Left lobe of liver (tissue), 2 donors: ENCODE measurements at regions not wholly inside any gene's neighbourhood (a gene's known extent, or its start where the extent isn't known, plus 50 kb on each side); places are given as distances from the start of the nearest gene placed in this dataset.

Experiments
- ATAC-seq: fragments of 200-7000 bp; cut with Tn5 transposase; one replicate; pipeline ENCODE4 v1.9.1; 2020; ENCODE audit warnings: mild to moderate bottlenecking, moderate library complexity
- DNase-seq: peaks from one replicate; pipeline ENCODE4 v3.0.0-alpha.2; 2020; ENCODE audit warnings: low spot score
- donor health status: DM: no; HTN: no; CAD: no; lungs with moderate emphysema.
- donor health status: DM: no; HTN: yes; CAD: no.

DNA sequence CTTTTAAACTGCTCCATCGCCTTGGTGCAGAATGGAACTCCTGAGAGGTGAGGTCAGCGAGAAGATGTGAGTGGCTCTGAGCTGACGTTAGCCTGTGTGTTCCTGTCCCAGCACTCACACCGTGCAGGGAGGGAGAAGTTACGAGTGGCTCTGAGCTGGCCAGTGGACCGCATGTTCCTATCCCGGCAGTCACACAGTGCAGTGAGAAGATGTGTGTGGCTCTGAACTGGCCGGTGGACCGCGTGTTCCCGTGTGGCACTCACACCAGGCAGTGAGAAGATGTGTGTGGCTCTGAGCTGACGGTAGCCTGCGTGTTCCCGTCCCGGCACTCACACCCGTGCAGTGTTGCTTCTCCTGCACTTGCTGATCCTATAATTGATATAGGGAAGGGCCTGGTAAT lies 59.9 kb downstream of the VCPKMT start:
- DNase-seq (no peak), ATAC-seq (peak; percentile 14)

DNA sequence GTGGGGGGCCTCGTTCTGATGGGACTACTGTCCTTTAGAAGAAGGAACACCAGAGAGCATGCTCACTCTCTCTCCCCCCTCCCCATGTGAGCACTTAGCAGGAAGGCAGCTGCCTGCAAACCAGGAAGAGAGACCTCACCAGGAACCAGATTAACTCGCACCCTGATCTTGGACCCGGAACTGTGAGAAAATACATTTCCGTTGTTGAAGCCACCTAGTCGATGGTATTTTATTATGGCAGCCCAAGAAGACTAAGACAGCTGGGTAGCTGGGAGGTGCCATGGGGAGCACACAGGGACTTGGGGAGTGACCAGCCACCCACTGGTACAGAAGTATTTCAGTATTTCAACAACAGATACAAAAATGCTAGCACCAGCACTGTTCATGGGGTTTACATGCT lies 59.0 kb downstream of the VCPKMT start:
- no peak for ATAC-seq

GRCh38 chr14:50058113-50058512 lies 58.3 kb downstream of the VCPKMT start:
- DNase-seq = no peak
- no peak for ATAC-seq

More for the DNA sequence above, 59.0 kb downstream of the VCPKMT start:
- DNase-seq = no peak
